Fibroblast of skin of right biceps (primary cell): ENCODE measurements at regions not wholly inside any gene's neighbourhood (a gene's known extent, or its start where the extent isn't known, plus 50 kb on each side); places are given as distances from the start of the nearest gene placed in this dataset.

Experiments used
- DNase-seq: peaks from one replicate; pipeline ENCODE4 v3.0.0-alpha.2; 2013

- DNase-seq = no peak
These were observed 112.4 kb upstream of the FZD8 start for GRCh38 chr10:35754519-35754918.

GRCh38 chr10:35752469-35753461, 110.7 kb upstream of the FZD8 start:
- DNase-seq = peak; percentile 36

- no peak for DNase-seq
These were observed 109.3 kb upstream of the FZD8 start for GRCh38 chr10:35751347-35751746.

GRCh38 chr10:35749230-35749629, 107.1 kb upstream of the FZD8 start:
- no peak for DNase-seq

GRCh38 chr10:35745617-35746403, 103.7 kb upstream of the FZD8 start:
- no peak for DNase-seq

- no peak for DNase-seq
These were observed 101.8 kb upstream of the FZD8 start for GRCh38 chr10:35743851-35744250.

- no peak for DNase-seq
These were observed 101.3 kb upstream of the FZD8 start for GRCh38 chr10:35743351-35743750.

- DNase-seq = peak; percentile 37
These were observed 97.9 kb upstream of the FZD8 start for GRCh38 chr10:35739998-35740397.

GRCh38 chr10:35735412-35735811, 93.3 kb upstream of the FZD8 start:
- DNase-seq = peak; percentile 42

- no peak for DNase-seq
These were observed 89.7 kb upstream of the FZD8 start for GRCh38 chr10:35731828-35732227.

- no peak for DNase-seq
These were observed 86.2 kb upstream of the FZD8 start for GRCh38 chr10:35728341-35728740.

GRCh38 chr10:35726846-35727245, 84.8 kb upstream of the FZD8 start:
- no peak for DNase-seq

GRCh38 chr10:35723992-35724391, 81.9 kb upstream of the FZD8 start:
- DNase-seq = no peak

- DNase-seq = no peak
These were observed 81.0 kb upstream of the FZD8 start for GRCh38 chr10:35723059-35723458.

- no peak for DNase-seq
These were observed 80.5 kb upstream of the FZD8 start for GRCh38 chr10:35722636-35723035.

GRCh38 chr10:35722226-35722625, 80.1 kb upstream of the FZD8 start:
- DNase-seq = no peak

GRCh38 chr10:35720366-35720765, 78.3 kb upstream of the FZD8 start:
- no peak for DNase-seq

- DNase-seq = no peak
These were observed 74.7 kb upstream of the FZD8 start for GRCh38 chr10:35716776-35717175.

GRCh38 chr10:35712486-35712885, 70.4 kb upstream of the FZD8 start:
- DNase-seq = no peak

GRCh38 chr10:35711615-35712411, 69.7 kb upstream of the FZD8 start:
- no peak for DNase-seq

GRCh38 chr10:35707642-35708425, 65.7 kb upstream of the FZD8 start:
- peak; percentile 22 for DNase-seq

- DNase-seq = no peak
These were observed 64.9 kb upstream of the FZD8 start for GRCh38 chr10:35706959-35707358.
